Caco-2 (cell line): ENCODE measurements at regions not wholly inside any gene's neighbourhood (a gene's known extent, or its start where the extent isn't known, plus 50 kb on each side); places are given as distances from the start of the nearest gene placed in this dataset.

Experiments used
- BruUV-seq: library from RNA; stranded (reverse); fragments of 400-500 nt; replicated peaks from 2 replicates; lab custom pipeline; 2021; lab: Mats Ljungman, UMichigan
- CTCF ChIA-PET: fragments of 300-600 bp; sonication (Branson Sonifier 250); formaldehyde crosslinking; loops from one replicate; lab custom pipeline; 2022; ENCODE audit warnings: antibody characterized with exemption; lab: Charles Lee
- POLR2A ChIA-PET: fragments of 300-600 bp; sonication (Branson Sonifier 250); formaldehyde crosslinking; loops from one replicate; lab custom pipeline; 2022; ENCODE audit warnings: antibody characterized with exemption; lab: Charles Lee
- DNase-seq, 2 experiments: peaks; one replicate each; pipeline versions ENCODE4 v3.0.0 to v3.0.0-alpha.2; 2020 to 2022
- H3K27me3 ChIP-seq: replicated peaks from 2 replicates; pipeline ENCODE4 v1.6.0; 2011; ENCODE audit warnings: low read length; ENCODE audit not compliant: control insufficient read depth, insufficient read depth
- H3K36me3 ChIP-seq: 2 replicates; pipeline ENCODE4 v1.5.1; 2011; ENCODE audit warnings: low read length; ENCODE audit not compliant: control insufficient read depth, insufficient read depth
- H3K4me1 ChIP-seq: fragments of 250-450 bp; sonication (Bioruptor Pico); 2 replicates; pipeline ENCODE4 v1.5.1; 2020; ENCODE audit warnings: mild to moderate bottlenecking
- H3K4me3 ChIP-seq: 2 replicates; pipeline ENCODE4 v1.5.1; 2011; ENCODE audit warnings: low read depth, mild to moderate bottlenecking, control low read depth, low read length
- H3K9me3 ChIP-seq: fragments of 250-450 bp; sonication (Bioruptor Pico); 2 replicates; pipeline ENCODE4 v1.5.1; 2020; ENCODE audit warnings: mild to moderate bottlenecking, moderate library complexity
- H3K27ac Mint-ChIP-seq: one replicate; pipeline ENCODE4 v1.8.0; 2022; ENCODE audit warnings: mixed read lengths; ENCODE audit not compliant: unreplicated experiment
- H3K27me3 Mint-ChIP-seq: one replicate; pipeline ENCODE4 v1.8.0; 2022; ENCODE audit warnings: mixed read lengths; ENCODE audit not compliant: insufficient read depth, unreplicated experiment
- H3K36me3 Mint-ChIP-seq: one replicate; pipeline ENCODE4 v1.8.0; 2022; ENCODE audit warnings: mild to moderate bottlenecking, mixed read lengths; ENCODE audit not compliant: insufficient read depth, unreplicated experiment
- H3K4me1 Mint-ChIP-seq: one replicate; pipeline ENCODE4 v1.8.0; 2022; ENCODE audit warnings: low read depth, mixed read lengths; ENCODE audit not compliant: unreplicated experiment
- H3K4me3 Mint-ChIP-seq: one replicate; pipeline ENCODE4 v1.8.0; 2022; ENCODE audit warnings: mild to moderate bottlenecking, moderate library complexity, mixed read lengths; ENCODE audit not compliant: unreplicated experiment
- H3K9me3 Mint-ChIP-seq: one replicate; pipeline ENCODE4 v1.8.0; 2022; ENCODE audit warnings: mixed read lengths; ENCODE audit not compliant: unreplicated experiment
- CTCF ChIP-seq, 2 experiments: fragments of 200-600 bp in 1 of 2; IDR thresholded peaks; 1 replicate in 1 of 2; 2 replicates in 1 of 2; pipeline versions ENCODE4 v1.5.1 to v1.8.0; 2011 to 2022; ENCODE audit warnings: antibody characterized with exemption in 1 of 2, control low read depth in 1 of 2, inconsistent platforms in 1 of 2, low read depth in 1 of 2, low read length in 1 of 2, mild to moderate bottlenecking in 1 of 2, moderate library complexity in 1 of 2; ENCODE audit not compliant: insufficient read depth in 1 of 2, severe bottlenecking in 1 of 2, unreplicated experiment in 1 of 2
- intact Hi-C: fragments of 100-400 bp; cut with micrococcal nuclease; formaldehyde crosslinking; loops from one replicate; pipeline ENCODE4 v1.10.0; 2022; ENCODE audit not compliant: unreplicated experiment

GRCh38 chr7:68006619-68007018 is 1010.0 kb downstream of the TYW1 start:
- Mint-ChIP-seq H3K4me3 (no peak overlapping the region), H3K9me3 (peaks cover 22% of the 10 kb centered on the region), H3K27me3 (no peaks in the 10 kb centered on the region), H3K27ac (no peak overlapping the region), H3K36me3 (no peaks in the 10 kb centered on the region), H3K4me1 (no peaks in the 10 kb centered on the region)
- no TSS peak for BruUV-seq
- no peaks in the 10 kb centered on the region for H3K4me1 ChIP-seq
- CTCF ChIA-PET = no interaction called here
- TF ChIP-seq CTCF (IDR thresholded peaks at IDR 0.05; ENCODE audit: insufficient read depth in 1 of 2, low read depth in 1 of 2, low read length in 1 of 2, severe bottlenecking in 1 of 2, unreplicated experiment in 1 of 2) = no peak
- POLR2A ChIA-PET = no interaction called here
- no peak overlapping the region for H3K4me3 ChIP-seq
- intact Hi-C loops = no loop called here
- no peaks in the 10 kb centered on the region for H3K27me3 ChIP-seq
- DNase-seq = no peak
- H3K9me3 ChIP-seq = no peaks in the 10 kb centered on the region
- no peaks in the 10 kb centered on the region for H3K36me3 ChIP-seq

GRCh38 chr7:68009716-68010115 is 1013.1 kb downstream of the TYW1 start:
- no TSS peak for BruUV-seq
- H3K4me1 ChIP-seq = no peaks in the 10 kb centered on the region
- Mint-ChIP-seq H3K4me3 (no peak overlapping the region), H3K9me3 (peaks cover 12% of the 10 kb centered on the region), H3K27ac (no peak overlapping the region), H3K36me3 (no peaks in the 10 kb centered on the region), H3K4me1 (no peaks in the 10 kb centered on the region), H3K27me3 (no peaks in the 10 kb centered on the region)
- H3K9me3 ChIP-seq = no peaks in the 10 kb centered on the region
- no peak for TF ChIP-seq CTCF (IDR thresholded peaks at IDR 0.05; ENCODE audit: insufficient read depth in 1 of 2, low read depth in 1 of 2, low read length in 1 of 2, severe bottlenecking in 1 of 2, unreplicated experiment in 1 of 2)
- no peak overlapping the region for H3K4me3 ChIP-seq
- POLR2A ChIA-PET = no interaction called here
- no peak for DNase-seq
- CTCF ChIA-PET = interaction anchor here (0.6 kb wide), 2 partner anchors 227 to 1807 kb away, joined by 3 to 7 read pairs; no protein-coding TSS in a partner anchor
- no peaks in the 10 kb centered on the region for H3K36me3 ChIP-seq
- intact Hi-C loops = no loop called here
- H3K27me3 ChIP-seq = no peaks in the 10 kb centered on the region

- POLR2A ChIA-PET = no interaction called here
- TF ChIP-seq CTCF (IDR thresholded peaks at IDR 0.05; ENCODE audit: insufficient read depth in 1 of 2, low read depth in 1 of 2, low read length in 1 of 2, severe bottlenecking in 1 of 2, unreplicated experiment in 1 of 2) = no peak
Observed at GRCh38 chr7:68014031-68014736, 1017.6 kb downstream of the TYW1 start.

More at GRCh38 chr7:68014031-68014736, 1017.6 kb downstream of the TYW1 start:
- no peak overlapping the region for H3K4me3 ChIP-seq
- no peak overlapping the region for H3K27ac Mint-ChIP-seq
- CTCF ChIA-PET = no interaction called here
- H3K27me3 Mint-ChIP-seq = no peaks in the 10 kb centered on the region
- intact Hi-C loops = no loop called here
- no peaks in the 10 kb centered on the region for H3K36me3 Mint-ChIP-seq
- no peaks in the 10 kb centered on the region for H3K36me3 ChIP-seq
- H3K4me3 Mint-ChIP-seq = no peak overlapping the region
- no TSS peak for BruUV-seq
- peaks cover 24% of the 10 kb centered on the region for H3K9me3 Mint-ChIP-seq
- H3K27me3 ChIP-seq = no peaks in the 10 kb centered on the region
- no peak for DNase-seq
- H3K4me1 Mint-ChIP-seq = no peaks in the 10 kb centered on the region
- no peaks in the 10 kb centered on the region; the same call in 1 of the 2 replicates for H3K9me3 ChIP-seq
- H3K4me1 ChIP-seq = no peaks in the 10 kb centered on the region
